GM18858 (cell line): ENCODE measurements at regions not wholly inside any gene's neighbourhood (a gene's known extent, or its start where the extent isn't known, plus 50 kb on each side); places are given as distances from the start of the nearest gene placed in this dataset.
"Not testable (repeated sequence)": the region's sequence is repeated elsewhere in the genome, so short reads cannot be mapped to it uniquely, and the experiment has no call there.

Source experiments
- ATAC-seq: cut with Tn5 transposase; IDR thresholded peaks from one replicate; pipeline ENCODE4 v1.9.1; 2021; ENCODE audit not compliant: unreplicated experiment

DNA sequence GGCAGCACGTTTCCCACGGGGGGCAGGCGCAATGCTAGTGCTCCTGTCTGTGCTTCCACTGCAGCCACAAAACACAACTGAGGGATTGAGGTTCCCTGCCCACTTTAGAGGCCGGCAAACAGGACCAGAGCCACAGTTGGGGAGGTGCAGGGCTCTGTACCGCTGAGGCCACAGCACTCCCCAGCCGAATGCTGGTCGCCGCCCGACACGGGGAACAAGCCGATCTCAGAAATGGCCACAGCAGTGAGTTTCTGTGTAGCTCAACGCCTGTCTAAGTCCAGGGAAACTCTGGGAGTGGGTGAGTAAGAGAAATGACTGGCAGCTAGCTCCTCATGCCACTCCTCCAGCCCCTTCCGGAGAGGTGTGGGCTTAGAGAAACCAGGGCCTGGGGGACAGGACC, 194.0 kb upstream of the VWC2 start:
- no peak for ATAC-seq

DNA sequence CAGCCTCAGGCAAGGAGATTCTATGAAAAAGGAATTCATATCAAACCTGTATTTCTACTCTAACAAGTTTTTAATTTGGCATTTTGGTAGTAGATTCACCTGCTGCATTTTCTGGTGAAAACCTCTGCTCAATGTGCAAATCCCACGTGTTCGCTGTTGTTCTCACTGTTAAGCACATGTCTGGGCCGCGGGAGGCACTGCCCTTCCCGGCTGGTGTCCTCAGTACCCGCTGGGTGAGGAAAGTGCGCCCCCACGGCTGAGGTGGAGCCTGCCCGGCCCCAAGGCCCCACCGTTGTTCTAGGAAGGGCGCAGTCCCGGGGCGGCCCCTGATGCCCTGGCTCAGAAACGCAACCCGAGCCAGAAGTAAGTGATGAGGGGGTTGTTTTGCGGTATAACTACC, 193.4 kb upstream of the VWC2 start:
- no peak for ATAC-seq

DNA sequence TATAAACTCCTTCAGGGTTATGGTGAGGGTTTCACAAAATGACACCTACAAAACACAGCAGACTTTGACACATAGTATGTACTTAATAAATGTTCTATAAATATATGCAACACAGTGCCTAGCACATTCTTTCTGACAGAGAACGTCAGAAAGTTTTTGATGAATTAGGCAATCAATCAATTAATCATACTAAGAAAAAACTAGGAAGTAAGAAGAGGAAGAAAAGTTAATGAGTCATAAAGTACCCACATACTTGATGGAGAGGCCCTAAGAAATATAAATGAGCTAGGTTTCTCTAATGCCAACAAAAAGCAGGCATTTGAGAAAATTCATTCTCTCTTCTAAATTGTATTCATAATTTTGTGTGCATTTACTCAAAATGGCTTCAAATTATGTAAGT, 192.7 kb upstream of the VWC2 start:
- no peak for ATAC-seq

DNA sequence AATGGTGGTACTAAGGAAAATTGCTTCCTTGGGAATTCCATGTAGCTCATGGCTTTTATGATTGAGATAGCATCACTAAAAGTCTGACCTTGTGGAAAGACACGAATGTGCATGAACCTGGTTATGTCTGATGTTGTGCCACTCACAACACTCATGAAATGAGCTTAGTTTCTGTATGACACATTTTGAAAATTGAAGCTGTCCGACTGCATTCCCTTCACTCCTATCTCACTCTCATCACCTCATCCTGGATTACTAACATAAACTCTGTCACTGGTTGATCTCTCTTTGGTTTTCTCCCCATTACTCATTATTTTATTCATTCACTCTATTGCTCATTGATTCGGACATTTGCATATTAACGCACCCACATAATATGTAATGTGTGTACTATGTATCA, 190.0 kb upstream of the VWC2 start:
- ATAC-seq = no peak

DNA sequence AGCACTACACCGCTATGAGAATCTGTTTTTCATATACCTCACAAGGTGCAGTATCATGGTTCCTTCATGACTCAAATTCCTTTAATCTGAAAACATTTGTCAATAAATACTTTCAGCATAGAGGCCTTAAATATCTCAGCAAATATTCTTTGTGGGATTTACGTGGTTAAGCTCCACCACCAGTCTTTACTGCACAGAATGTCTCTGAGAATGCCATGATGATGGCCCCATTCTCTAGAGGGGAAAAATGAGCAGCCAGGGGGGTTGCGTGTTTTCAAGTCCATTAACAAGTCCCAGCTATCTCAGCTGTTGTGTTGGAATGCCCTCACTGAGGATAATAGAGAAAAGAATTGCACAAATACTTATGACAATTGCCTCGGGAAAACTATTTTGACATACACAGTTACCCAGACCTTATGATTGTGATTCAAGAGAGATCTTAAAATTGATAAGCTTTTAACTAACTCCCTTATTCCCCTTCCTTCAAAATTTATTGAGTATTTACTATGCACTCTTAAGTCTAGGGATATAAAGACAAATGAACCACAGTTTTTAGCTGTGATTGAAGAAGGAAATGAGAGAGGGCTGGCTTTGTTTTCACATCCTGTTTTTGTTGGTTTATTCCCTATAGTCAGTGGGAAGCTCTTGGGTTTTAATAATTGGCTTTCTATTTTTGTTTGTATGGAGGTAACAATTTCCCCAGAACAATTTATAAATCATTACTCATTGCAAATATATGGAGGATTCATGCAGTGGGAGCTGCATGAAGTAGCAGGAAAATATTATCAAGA, 176.5 kb upstream of the VWC2 start:
- ATAC-seq = no peak

DNA sequence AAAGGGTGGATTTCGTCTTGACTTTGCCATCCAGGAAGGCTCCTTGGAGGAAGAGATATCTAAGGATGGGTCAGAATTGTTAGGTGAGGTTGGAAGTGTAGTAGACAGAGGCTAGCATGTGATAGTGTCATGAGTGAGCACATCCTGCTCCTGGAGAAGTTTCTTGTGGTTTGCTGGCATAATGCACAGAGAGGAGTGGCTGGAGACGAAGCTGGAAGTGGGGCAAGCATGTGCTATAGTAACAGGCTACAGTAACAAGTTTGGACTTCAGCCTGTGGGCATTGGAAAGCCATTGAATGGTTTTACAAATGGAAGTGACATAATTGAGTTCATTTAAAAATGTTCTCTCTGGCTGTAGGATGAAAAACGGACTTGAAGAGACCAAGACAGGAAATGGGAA, 175.6 kb upstream of the VWC2 start:
- no peak for ATAC-seq

DNA sequence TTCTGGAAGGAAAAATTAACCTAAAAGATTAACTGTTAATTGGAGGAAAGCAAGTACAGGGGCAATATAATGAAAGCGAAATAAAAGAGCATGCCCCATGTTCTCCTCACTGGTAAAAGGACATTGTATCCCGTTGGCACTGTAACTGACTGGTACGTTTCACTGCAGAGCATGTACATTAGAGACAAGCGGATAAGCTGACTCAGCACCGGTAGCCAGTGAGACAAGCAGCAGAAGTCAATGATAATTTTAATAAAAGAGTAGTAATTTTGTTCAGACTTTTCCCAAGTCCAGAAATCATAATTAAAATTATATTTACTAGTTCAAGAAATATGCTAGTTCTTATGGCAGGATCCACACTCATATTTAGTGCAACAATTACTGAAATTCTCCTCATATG, 161.5 kb upstream of the VWC2 start:
- no peak for ATAC-seq

DNA sequence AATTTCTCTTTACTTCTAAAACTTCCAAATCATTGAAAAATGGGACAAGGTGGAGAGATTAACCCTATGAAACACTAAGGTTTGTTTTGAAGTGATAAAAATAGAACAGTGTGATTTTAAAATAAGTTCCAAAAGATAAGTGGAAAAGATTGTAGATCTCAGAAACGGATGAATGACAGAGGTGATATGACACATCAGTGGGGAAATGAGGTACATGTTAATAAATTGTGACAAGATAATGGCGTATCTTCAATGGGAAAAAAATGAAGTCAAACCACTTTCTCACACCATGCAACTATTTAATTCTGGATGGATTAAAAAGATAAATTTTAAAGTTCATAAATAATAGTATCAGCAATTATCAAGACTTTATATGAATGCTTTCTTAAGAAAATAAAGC, 159.7 kb upstream of the VWC2 start:
- ATAC-seq = no peak

DNA sequence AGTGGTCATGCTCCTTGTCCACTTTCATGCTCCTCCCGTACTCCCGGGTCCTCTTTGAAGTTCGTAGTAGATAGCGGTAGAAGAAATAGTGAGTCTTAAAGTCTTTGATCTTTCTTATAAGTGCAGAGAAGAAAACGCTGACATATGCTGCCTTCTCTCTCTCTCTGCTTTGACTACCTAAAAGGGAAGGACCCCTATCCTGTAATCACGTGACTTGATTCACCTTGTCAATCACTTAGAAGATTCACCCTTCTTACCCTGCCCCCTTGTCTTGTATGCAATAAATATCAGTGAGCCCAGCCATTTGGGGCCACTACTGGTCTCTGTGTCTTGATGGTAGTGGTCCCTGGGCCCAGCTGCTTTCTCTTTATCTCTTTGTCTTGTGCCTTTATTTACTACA, 158.5 kb upstream of the VWC2 start:
- ATAC-seq = not testable (repeated sequence)

DNA sequence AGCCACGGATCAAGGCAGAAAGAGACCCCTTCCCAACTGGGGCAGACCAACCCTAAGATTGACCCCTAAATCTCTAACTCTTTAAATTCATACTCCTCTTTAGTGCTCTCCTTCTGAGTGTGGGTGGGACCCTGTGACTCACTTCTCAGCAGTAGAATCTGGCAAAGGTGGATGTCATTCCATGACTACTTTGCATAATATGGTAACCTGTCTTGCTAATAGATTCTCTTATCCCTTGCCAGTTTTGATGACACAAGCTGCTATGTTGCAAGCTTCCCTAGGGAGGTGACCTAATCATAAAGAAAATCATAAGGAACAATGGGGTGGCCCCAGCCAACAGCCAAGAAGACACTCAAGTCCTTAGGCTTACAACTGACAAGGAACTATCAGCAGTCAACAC, 155.4 kb upstream of the VWC2 start:
- no peak for ATAC-seq

DNA sequence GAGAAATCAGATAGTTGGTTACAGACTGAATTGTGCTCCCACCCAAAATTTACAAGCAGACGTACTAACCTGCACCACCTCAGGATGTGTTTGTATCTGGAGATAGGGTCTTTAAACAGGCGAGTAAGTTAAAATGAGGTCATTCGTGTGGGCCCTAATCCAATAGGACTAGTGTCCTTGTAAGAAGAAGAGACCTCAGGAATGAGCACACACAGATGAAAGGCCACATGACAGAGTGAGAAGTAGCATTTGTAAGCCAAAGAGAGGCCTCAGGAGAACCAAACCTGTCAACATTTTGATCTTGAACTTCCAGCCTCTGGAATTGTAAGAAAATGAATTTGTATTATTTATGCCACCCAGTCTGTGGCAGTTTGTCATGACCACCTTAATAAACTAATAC, 149.5 kb upstream of the VWC2 start:
- ATAC-seq = no peak

DNA sequence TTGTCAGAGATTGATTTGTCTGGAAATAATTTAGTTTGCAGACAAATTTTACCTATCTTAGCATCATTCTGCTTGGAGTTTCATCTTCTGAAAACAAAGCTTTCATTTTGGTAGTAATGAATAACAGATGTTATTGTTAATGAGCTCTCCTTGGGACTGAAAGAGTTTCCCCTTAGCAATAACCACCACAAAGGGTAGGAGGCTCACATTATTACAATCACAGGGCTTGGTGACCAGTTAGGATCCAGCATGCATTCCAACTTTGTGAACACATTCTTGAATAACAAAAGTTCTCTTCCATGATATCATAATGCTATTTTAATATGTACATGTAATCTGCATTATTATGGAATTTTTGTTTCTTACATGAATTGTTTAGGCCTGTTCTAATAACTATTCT, 148.8 kb upstream of the VWC2 start:
- ATAC-seq = no peak

DNA sequence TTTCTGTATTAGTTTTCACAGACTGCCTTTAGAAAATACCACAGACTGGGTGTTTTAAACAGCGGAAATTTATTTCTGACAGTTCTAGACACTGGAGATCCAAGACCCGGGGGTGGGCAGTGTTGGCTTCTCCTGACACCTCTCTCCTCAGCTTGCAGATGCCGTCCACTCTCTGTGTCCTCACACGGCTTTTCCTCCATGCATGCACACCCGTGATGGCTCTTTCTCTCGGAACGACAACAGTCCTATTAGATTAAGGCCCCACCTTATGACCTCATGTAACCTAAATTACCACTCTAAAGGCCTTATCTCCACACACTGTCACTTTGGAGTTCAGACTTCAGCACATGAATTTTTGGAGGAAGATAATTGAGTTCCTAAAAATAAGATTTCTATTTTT, 142.9 kb upstream of the VWC2 start:
- ATAC-seq = no peak

DNA sequence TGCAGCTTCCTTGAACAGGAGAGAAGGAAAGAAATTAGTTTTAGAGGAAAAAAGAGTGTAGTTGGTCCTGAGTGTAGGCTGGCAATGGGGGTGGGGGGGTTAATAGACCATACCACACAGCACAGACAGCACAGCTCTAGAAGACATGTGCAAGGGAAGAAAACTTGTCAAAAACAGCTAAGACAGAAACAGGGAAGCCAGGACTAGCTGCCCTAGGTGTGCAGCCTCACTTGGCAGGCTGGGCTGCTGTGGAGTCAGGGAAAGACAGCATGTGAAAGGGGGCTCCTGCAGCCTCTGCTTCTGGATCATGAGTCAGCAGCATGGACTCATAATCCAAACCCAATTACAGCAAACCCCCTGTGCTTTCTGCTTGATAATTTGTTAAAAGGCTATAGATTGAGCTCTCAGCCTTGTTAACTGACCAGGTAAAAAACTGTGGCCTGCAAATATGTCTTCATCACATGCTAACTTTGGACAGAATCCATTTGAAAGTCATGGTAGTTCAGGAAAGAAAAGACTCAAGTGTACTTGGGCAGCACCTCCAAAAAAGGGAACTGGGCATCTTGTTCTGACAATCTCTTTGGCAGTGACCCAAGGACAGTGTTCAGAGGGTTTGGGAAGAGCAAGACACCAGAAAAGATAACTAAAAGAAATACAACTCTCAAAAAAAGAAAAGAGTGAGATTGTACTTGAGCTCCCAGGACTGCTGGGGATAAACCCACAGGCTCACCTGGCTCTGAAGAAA, 142.2 kb upstream of the VWC2 start:
- no peak for ATAC-seq

DNA sequence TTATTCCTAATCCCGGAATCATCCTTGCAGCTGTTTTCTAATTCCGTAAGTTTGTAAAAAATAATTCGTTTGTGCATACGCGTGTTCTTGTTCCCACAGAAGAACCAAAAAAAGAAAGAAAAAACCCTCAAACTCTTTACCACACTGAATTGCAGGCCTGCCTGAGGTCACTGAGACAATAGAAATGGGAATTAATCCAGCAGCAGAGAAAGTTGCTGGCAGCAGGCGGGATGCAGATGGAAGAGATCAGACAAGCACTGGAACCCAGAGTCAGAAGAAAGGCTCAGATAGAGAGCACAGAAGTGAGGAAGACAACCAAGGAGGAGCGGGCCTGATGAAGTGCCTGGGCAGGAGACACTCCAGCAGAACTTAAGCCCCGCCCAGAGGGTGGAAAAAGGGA, 141.5 kb upstream of the VWC2 start:
- ATAC-seq = no peak

DNA sequence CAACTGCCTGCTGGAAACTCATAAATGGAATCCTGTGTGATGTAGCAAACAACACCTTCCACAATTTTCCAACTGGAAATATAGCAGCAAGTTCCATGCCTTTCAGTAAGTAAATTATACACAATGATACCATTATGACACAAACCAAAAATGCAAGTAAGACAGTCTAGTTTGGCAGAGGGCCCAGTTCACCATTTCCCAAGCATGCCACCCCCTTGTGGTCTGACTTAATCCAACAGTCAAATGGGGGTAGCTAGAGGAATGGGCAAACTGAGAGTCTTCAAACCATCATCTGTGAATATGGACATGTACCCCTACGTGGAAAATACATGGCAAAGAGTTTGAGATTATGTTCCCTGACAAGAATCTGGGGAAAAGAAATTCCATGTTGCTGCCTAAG, 137.6 kb upstream of the VWC2 start:
- ATAC-seq = no peak

DNA sequence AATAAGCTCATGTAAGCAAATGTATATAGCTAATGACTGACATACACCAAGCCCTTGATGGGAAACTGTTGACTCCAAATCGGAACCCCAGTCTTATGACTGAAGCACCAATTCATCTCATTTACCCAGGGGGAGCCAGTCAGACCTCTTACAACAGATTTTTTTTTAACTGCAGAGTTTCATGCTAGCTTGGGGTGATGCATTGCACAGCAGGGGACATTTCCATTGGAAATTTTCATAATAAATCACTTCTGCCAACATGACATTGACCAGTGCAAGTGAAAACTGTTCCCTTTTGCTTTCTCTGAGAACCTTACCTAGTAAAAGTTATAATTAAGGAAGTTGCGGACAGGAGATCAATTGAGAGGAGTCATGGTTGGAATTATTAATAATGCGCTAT, 137.0 kb upstream of the VWC2 start:
- no peak for ATAC-seq

DNA sequence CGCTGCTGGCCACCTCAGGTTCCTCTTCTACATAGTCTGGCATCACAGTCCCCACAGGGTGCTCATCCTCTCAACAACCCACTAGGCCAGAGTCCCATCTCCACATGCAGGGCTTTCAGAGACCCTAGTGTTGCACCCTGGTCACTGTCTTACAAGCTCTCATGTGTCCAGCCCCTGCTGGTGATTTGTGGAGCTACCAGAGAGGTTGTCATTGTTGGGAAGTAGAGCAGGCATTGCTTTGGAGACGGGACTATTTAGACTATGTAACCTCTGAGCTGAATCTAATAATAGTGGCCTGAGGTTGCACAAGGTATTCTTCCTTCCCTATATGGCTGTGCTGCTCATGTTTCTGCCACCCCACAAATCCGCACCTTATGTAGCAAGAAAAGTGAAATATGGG, 135.3 kb upstream of the VWC2 start:
- no peak for ATAC-seq

DNA sequence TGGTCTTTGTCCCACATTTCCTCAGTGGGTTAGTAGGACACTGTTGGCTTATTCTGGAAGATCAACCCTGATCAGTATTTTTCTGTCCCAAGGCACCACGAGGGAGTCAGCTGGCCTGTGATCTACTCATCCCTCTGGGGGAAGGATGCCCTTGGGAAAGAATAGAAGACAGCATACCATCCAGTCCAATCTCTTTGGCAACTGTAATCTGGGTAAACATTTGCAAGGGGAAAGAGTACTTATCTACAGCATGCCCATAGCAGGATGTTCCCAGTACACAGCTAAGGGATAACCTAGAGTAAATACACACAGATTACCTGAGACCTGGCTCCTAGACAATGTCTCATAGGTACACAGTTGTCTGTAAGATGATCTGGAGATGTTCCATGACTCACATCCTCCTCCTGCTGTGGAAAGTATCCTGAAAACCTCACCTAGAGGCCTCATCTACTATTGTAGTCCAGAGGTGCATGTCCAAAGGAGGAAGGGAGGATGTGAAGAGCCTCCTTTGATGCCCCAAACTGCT, 134.3 kb upstream of the VWC2 start:
- ATAC-seq = no peak

DNA sequence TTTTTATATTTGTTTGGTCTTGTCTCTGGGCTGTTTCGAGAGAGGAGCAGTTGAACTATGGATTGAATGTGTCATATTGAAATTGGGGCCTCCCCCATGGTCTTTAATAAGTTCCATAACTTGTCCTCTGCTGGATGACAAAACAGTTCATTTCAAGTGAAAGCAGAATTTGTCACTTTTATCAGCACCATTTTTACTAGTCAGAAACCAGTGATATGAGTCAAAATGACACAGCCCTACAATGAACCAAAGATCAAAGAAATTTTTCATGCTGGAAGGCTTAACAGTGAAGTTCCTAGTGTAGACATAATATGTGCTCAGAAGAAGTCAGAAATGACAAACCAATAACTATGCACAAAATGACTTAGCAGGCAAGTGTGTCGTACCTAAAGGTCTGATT, 133.6 kb upstream of the VWC2 start:
- no peak for ATAC-seq

DNA sequence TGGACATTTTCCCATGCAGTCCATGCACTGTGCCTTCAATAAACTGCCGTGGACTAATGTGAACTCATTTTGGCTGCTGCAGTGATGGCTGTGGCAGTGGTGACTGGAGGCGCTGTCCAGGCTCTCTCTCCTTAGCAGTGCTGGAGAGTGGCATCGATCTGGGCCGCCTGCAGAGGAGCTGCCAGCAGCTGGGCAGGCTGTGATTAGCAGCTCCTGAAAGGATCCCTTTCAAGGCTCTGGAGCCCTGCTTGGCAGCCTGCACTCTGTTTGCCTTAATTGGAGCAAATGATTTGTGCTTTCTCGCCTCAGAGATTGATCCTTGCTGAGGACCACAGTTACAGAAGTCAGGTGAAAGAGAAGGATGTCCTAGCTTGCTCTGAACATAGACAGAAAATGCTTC, 130.1 kb upstream of the VWC2 start:
- no peak for ATAC-seq

DNA sequence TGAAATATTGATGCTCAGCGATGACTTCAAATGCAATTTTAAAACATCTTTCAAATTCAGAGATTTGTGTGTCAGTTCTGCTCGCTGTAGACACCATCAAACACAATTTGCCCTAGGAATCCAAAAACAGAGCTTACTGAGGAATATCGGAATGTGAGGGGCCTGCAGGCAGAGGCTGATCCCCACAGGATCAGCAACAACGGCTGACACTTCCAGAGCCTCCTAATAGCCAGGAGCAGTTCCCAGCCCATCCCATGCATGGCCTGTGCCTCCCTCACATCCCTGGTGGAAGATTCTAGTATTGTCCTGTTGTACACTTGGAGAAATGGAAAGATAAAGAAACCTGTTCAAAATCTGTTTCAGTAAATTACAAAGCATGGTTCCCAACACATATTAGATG, 129.7 kb upstream of the VWC2 start:
- ATAC-seq = no peak
